ENCODE measurements at regions not wholly inside any gene's neighbourhood (a gene's known extent, or its start where the extent isn't known, plus 50 kb on each side); places are given as distances from the start of the nearest gene placed in this dataset.

GRCh38 chr11:80798174-80798573, 1357.3 kb upstream of the TENM4 start:
- DNase-seq (ENCODE audit: low read depth in 1 of 2, low spot score in 1 of 2) (no peak), FAIRE-seq (no peak), ATAC-seq (no peak)
- no peaks in the 10 kb centered on the region; the same call in 2 of the 3 replicates for H3K9me3 ChIP-seq
- no peak overlapping the region for H3K4me3 ChIP-seq
- ChIA-PET POLR2A (no interaction called here), CTCF (no interaction called here)
- no peaks in the 10 kb centered on the region for H3K4me1 ChIP-seq
- no peak overlapping the region for H3K27ac ChIP-seq
- TF ChIP-seq ESRRA (IDR thresholded peaks at IDR 0.05; ENCODE audit: borderline replicate concordance, low read length) (no peak), PBX3 (IDR thresholded peaks at IDR 0.05) (no peak)
- H3K4me2 ChIP-seq = no peak overlapping the region
- 7% methylated on average over 3 of the region's 8 CpGs for WGBS (ENCODE audit: missing lambda C conversion rate)

- 3% methylated on average over 2 of the region's 2 CpGs for WGBS (ENCODE audit: missing lambda C conversion rate)
- CTCF ChIA-PET = no interaction called here
- Histone ChIP-seq H3K4me1 (no peaks in the 10 kb centered on the region), H3K9me3 (no peaks in the 10 kb centered on the region), H3K4me2 (no peak overlapping the region), H3K27ac (no peak overlapping the region), H3K4me3 (no peak overlapping the region)
- no peak for ATAC-seq
- POLR2A ChIA-PET = no interaction called here
- no peak for TF ChIP-seq ZNF302 (CRISPR knock-in tag; IDR thresholded peaks at IDR 0.05)
- no peak for TF ChIP-seq BCL3 (IDR thresholded peaks at IDR 0.05)
- no peak for TF ChIP-seq HDAC2 (IDR thresholded peaks at IDR 0.05)
- no peak for TF ChIP-seq USF2 (IDR thresholded peaks at IDR 0.05)
- TF ChIP-seq PHF8 (IDR thresholded peaks at IDR 0.05; ENCODE audit: borderline replicate concordance, low read depth) = no peak
- no peak for TF ChIP-seq TP53 (CRISPR knock-in tag; IDR thresholded peaks at IDR 0.05)
- TF ChIP-seq HES2 (IDR thresholded peaks at IDR 0.05) = no peak
- TF ChIP-seq POLR2AphosphoS2 (conservative IDR thresholded peaks at IDR 0.05; ENCODE audit: low read length) = no peak
- TF ChIP-seq PBX3 (IDR thresholded peaks at IDR 0.05) = no peak
- TF ChIP-seq NPAS2 (CRISPR knock-in tag; IDR thresholded peaks at IDR 0.05; ENCODE audit: borderline replicate concordance) = no peak
- TF ChIP-seq ATOH8 (CRISPR knock-in tag; IDR thresholded peaks at IDR 0.05; ENCODE audit: low read depth) = no peak
- no peak for TF ChIP-seq JUNB (IDR thresholded peaks at IDR 0.05)
- TF ChIP-seq ZSCAN20 (CRISPR knock-in tag; IDR thresholded peaks at IDR 0.05) = no peak
- no peak for TF ChIP-seq ZC3H11A (IDR thresholded peaks at IDR 0.05)
- no peak for TF ChIP-seq REST (IDR thresholded peaks at IDR 0.05)
- no peak for TF ChIP-seq CHD2 (IDR thresholded peaks at IDR 0.05; ENCODE audit: low read length, partially characterized antibody)
- TF ChIP-seq HMGXB4 (CRISPR knock-in tag; IDR thresholded peaks at IDR 0.05; ENCODE audit: borderline replicate concordance) = no peak
- no peak for TF ChIP-seq MAZ (IDR thresholded peaks at IDR 0.05; ENCODE audit: borderline replicate concordance, low read depth, low read length)
- no peak for DNase-seq (ENCODE audit: low read depth in 1 of 2, low spot score in 1 of 2)
- no peak for FAIRE-seq
These were observed 1342.7 kb upstream of the TENM4 start for GRCh38 chr11:80783561-80783960.
